ENCODE measurements at regions not wholly inside any gene's neighbourhood (a gene's known extent, or its start where the extent isn't known, plus 50 kb on each side); places are given as distances from the start of the nearest gene placed in this dataset.

DNA sequence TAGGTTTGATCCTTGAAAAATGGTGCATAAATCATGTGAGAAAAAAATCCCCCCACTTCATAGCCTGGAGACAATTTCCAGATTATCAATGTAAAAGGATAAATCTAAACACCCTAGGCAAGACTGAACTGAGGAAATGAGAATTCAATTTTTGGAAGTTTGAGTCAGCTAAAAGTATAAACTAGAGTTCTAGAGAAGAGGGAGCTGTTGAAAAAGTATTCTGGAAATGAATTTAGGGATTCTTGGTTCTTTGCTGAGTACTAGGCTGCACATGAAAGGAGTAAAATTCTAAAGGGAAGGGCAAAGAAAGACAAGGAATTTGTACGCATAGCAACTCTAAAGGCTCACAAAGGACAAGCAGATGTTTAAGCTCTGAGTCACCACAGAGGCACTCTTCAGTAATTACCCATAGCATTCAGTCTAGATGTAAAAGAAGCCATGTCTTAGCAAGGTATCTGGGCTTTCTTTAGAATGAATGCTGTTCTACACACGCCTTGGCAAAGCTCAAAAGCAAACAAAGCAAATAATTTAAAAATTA lies 896.5 kb downstream of the PDHA2 start:
- H3K4me1 Mint-ChIP-seq: peaks cover 0 to 1% (median 0%) of the 10 kb centered on the region in 3 donors
- H3K9me3 Mint-ChIP-seq: peaks cover 4 to 11% (median 5%) of the 10 kb centered on the region in 3 donors
- H3K36me3 Mint-ChIP-seq: no peaks in the 10 kb centered on the region
- H3K27me3 Mint-ChIP-seq: no peaks in the 10 kb centered on the region
- H3K27ac Mint-ChIP-seq: no peak overlapping the region
- no peak overlapping the region for H3K4me3 Mint-ChIP-seq

GRCh38 chr4:96739101-96739500 lies 899.2 kb downstream of the PDHA2 start:
- Mint-ChIP-seq H3K27me3 (no peaks in the 10 kb centered on the region), H3K36me3 (no peaks in the 10 kb centered on the region), H3K9me3 (peaks cover 2 to 5% (median 3%) of the 10 kb centered on the region in 3 donors), H3K27ac (no peak overlapping the region), H3K4me1 (no peaks in the 10 kb centered on the region), H3K4me3 (no peak overlapping the region)

GRCh38 chr4:96742332-96743014 lies 902.6 kb downstream of the PDHA2 start:
- Mint-ChIP-seq H3K9me3 (peaks cover 0 to 13% (median 0%) of the 10 kb centered on the region in 3 donors), H3K36me3 (no peaks in the 10 kb centered on the region), H3K27me3 (no peaks in the 10 kb centered on the region)

GRCh38 chr4:96744676-96745075 lies 904.8 kb downstream of the PDHA2 start:
- no peak overlapping the region for H3K4me3 Mint-ChIP-seq
- peaks cover 0 to 21% (median 3%) of the 10 kb centered on the region in 3 donors for H3K9me3 Mint-ChIP-seq
- no peaks in the 10 kb centered on the region for H3K36me3 Mint-ChIP-seq
- no peaks in the 10 kb centered on the region for H3K27me3 Mint-ChIP-seq
- H3K27ac Mint-ChIP-seq: no peak overlapping the region
- no peaks in the 10 kb centered on the region for H3K4me1 Mint-ChIP-seq

More at GRCh38 chr4:96742332-96743014, 902.6 kb downstream of the PDHA2 start:
- no peak overlapping the region for H3K27ac Mint-ChIP-seq
- no peaks in the 10 kb centered on the region for H3K4me1 Mint-ChIP-seq
- no peak overlapping the region for H3K4me3 Mint-ChIP-seq

DNA sequence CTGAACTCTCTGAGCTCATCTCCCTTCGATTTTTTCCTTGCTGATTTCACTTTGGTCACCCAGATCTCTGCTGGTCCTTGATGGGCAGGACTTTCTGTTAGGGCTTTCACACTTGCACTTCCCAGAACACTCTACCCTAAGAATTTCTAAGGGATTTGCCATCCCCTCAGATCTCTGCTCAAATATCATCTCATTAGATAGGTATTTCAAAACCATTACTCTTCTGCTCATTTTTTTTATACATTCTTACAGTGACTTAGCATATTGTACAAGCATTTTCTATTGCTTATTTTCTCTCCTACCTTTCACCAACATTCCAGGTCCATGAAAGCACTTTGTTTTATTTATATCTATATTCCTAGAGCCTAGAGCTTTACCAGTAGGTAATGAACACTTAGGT lies 913.3 kb downstream of the PDHA2 start:
- H3K27ac Mint-ChIP-seq: no peak overlapping the region
- H3K4me1 Mint-ChIP-seq: no peaks in the 10 kb centered on the region
- H3K4me3 Mint-ChIP-seq: no peak overlapping the region
- peaks cover 0 to 25% (median 8%) of the 10 kb centered on the region in 3 donors for H3K9me3 Mint-ChIP-seq
- no peaks in the 10 kb centered on the region for H3K36me3 Mint-ChIP-seq
- no peaks in the 10 kb centered on the region for H3K27me3 Mint-ChIP-seq

GRCh38 chr4:96755569-96756484 lies 915.9 kb downstream of the PDHA2 start:
- H3K36me3 Mint-ChIP-seq: no peaks in the 10 kb centered on the region
- H3K9me3 Mint-ChIP-seq: peaks cover 0 to 12% (median 3%) of the 10 kb centered on the region in 3 donors
- no peak overlapping the region for H3K4me3 Mint-ChIP-seq
- H3K27me3 Mint-ChIP-seq: no peaks in the 10 kb centered on the region
- H3K27ac Mint-ChIP-seq: no peak overlapping the region
- no peaks in the 10 kb centered on the region for H3K4me1 Mint-ChIP-seq

GRCh38 chr4:96756584-96756983 lies 916.7 kb downstream of the PDHA2 start:
- H3K4me3 Mint-ChIP-seq: no peak overlapping the region
- no peak overlapping the region for H3K27ac Mint-ChIP-seq
- no peaks in the 10 kb centered on the region for H3K36me3 Mint-ChIP-seq
- H3K9me3 Mint-ChIP-seq: peaks cover 0 to 12% (median 3%) of the 10 kb centered on the region in 3 donors
- H3K27me3 Mint-ChIP-seq: no peaks in the 10 kb centered on the region
- no peaks in the 10 kb centered on the region for H3K4me1 Mint-ChIP-seq

DNA sequence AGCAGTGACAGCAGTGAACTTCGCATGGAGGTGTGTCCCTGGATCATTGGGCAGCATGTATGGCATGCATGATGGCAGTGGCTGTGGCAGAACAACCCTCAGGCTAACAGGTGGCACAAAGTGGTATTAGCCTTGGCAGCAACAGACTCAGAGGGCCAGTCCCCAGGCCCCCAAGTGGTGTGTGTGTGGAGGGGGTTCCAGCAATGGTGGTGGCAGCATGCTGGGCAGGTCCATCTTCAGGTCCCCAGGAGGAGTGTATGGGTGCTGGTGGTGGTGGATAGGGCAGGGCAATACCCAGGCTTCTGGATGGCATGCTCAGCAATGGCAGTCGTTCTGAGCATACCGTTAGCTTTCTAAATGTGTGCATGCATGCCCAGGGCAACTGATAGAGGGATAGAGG lies 923.7 kb downstream of the PDHA2 start:
- Mint-ChIP-seq H3K4me1 (no peaks in the 10 kb centered on the region), H3K27ac (no peak overlapping the region), H3K36me3 (no peaks in the 10 kb centered on the region), H3K4me3 (no peak overlapping the region), H3K27me3 (no peaks in the 10 kb centered on the region), H3K9me3 (peaks cover 2 to 5% (median 3%) of the 10 kb centered on the region in 3 donors)

GRCh38 chr4:96766359-96766758 lies 926.5 kb downstream of the PDHA2 start:
- no peaks in the 10 kb centered on the region for H3K36me3 Mint-ChIP-seq
- H3K4me1 Mint-ChIP-seq: no peaks in the 10 kb centered on the region
- no peak overlapping the region for H3K27ac Mint-ChIP-seq
- H3K9me3 Mint-ChIP-seq: peaks cover 3 to 11% (median 3%) of the 10 kb centered on the region in 3 donors
- H3K4me3 Mint-ChIP-seq: no peak overlapping the region
- H3K27me3 Mint-ChIP-seq: no peaks in the 10 kb centered on the region

- no peaks in the 10 kb centered on the region for H3K4me1 Mint-ChIP-seq
- no peak overlapping the region for H3K27ac Mint-ChIP-seq
- peaks cover 0 to 11% (median 3%) of the 10 kb centered on the region in 3 donors for H3K9me3 Mint-ChIP-seq
- H3K4me3 Mint-ChIP-seq: no peak overlapping the region
- H3K27me3 Mint-ChIP-seq: no peaks in the 10 kb centered on the region
- H3K36me3 Mint-ChIP-seq: no peaks in the 10 kb centered on the region
Measured at GRCh38 chr4:96767815-96768480, 928.1 kb downstream of the PDHA2 start.

DNA sequence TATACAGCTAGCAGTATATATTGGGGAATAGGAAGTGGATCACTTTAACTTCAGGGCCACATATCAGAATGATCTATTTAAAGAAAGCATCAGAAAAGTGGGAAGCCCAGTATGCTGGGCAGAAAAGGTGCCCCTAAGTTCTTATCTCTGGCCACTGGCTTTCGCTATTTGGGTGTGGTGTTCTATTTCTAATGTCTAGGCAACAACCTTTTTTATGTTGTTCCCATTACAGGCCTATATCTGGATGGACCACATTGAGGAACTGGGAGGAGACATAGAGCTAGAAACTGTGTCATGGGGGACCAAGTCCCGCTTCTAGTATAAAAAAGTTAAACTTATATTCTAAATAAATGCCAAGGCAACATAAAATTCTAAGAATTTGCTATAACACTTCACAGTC lies 935.6 kb downstream of the PDHA2 start:
- Mint-ChIP-seq H3K36me3 (no peaks in the 10 kb centered on the region), H3K9me3 (peaks cover 0 to under 1% (median 0%) of the 10 kb centered on the region in 3 donors), H3K4me1 (no peaks in the 10 kb centered on the region), H3K27me3 (no peaks in the 10 kb centered on the region), H3K4me3 (no peak overlapping the region), H3K27ac (no peak overlapping the region)

- Mint-ChIP-seq H3K9me3 (peaks cover 0 to 4% (median 2%) of the 10 kb centered on the region in 3 donors), H3K27ac (no peak overlapping the region), H3K36me3 (no peaks in the 10 kb centered on the region), H3K4me3 (no peak overlapping the region), H3K27me3 (no peaks in the 10 kb centered on the region), H3K4me1 (no peaks in the 10 kb centered on the region)
Measured at GRCh38 chr4:96776920-96777527, 937.1 kb downstream of the PDHA2 start.

GRCh38 chr4:96784336-96784735 lies 944.4 kb downstream of the PDHA2 start:
- no peaks in the 10 kb centered on the region for H3K36me3 Mint-ChIP-seq
- no peak overlapping the region for H3K27ac Mint-ChIP-seq
- H3K4me3 Mint-ChIP-seq: no peak overlapping the region
- H3K9me3 Mint-ChIP-seq: peaks cover 1 to 7% (median 3%) of the 10 kb centered on the region in 3 donors
- no peaks in the 10 kb centered on the region for H3K27me3 Mint-ChIP-seq
- no peaks in the 10 kb centered on the region for H3K4me1 Mint-ChIP-seq

- peaks cover 1 to 5% (median 5%) of the 10 kb centered on the region in 3 donors for H3K9me3 Mint-ChIP-seq
- H3K27me3 Mint-ChIP-seq: no peaks in the 10 kb centered on the region
- H3K27ac Mint-ChIP-seq: no peak overlapping the region
- no peak overlapping the region for H3K4me3 Mint-ChIP-seq
- no peaks in the 10 kb centered on the region for H3K4me1 Mint-ChIP-seq
- no peaks in the 10 kb centered on the region for H3K36me3 Mint-ChIP-seq
Measured at GRCh38 chr4:96786306-96786705, 946.4 kb downstream of the PDHA2 start.

Data from IgD-negative memory B cell (primary cell).